Activated T-helper 2 cell treated with anti-CD3 and anti-CD28 coated beads, Interferon-gamma antibody, Interleukin-2, Interleukin-4, amounts not matched to agents 10 μg/mL and 5 μg/mL and 100 μg/mL, durations not matched to agents 14 hours and 24 hours and 36 hours (primary cell): ENCODE measurements at regions not wholly inside any gene's neighbourhood (a gene's known extent, or its start where the extent isn't known, plus 50 kb on each side); places are given as distances from the start of the nearest gene placed in this dataset.
A peak's percentile ranks its signal among the peaks of the same experiment; 100 is the strongest.

Experiments used
- DNase-seq: peaks from one replicate; pipeline ENCODE4 v3.0.0; 2021; ENCODE audit warnings: low spot score
- H3K27ac Mint-ChIP-seq: one replicate; pipeline ENCODE4 v1.8.0; 2021; ENCODE audit warnings: mixed read lengths
- H3K27me3 Mint-ChIP-seq: one replicate; pipeline ENCODE4 v1.8.0; 2021; ENCODE audit warnings: low read depth, mixed read lengths
- H3K36me3 Mint-ChIP-seq: one replicate; pipeline ENCODE4 v1.8.0; 2021; ENCODE audit warnings: low read depth, mixed read lengths
- H3K4me1 Mint-ChIP-seq: one replicate; pipeline ENCODE4 v1.8.0; 2021; ENCODE audit warnings: low read depth, mixed read lengths
- H3K4me3 Mint-ChIP-seq: one replicate; pipeline ENCODE4 v1.8.0; 2021; ENCODE audit warnings: low read depth, mild to moderate bottlenecking, moderate library complexity, mixed read lengths
- H3K9me3 Mint-ChIP-seq: one replicate; pipeline ENCODE4 v1.8.0; 2021; ENCODE audit warnings: mixed read lengths
- intact Hi-C: fragments of 100-400 bp; cut with micrococcal nuclease; formaldehyde crosslinking; loops from one replicate; pipeline ENCODE4 v1.15.1; 2023

- no peak for DNase-seq
- Mint-ChIP-seq H3K27ac (no peak overlapping the region), H3K36me3 (peaks cover 13% of the 10 kb centered on the region), H3K9me3 (peaks cover 15% of the 10 kb centered on the region), H3K4me3 (no peak overlapping the region), H3K27me3 (no peaks in the 10 kb centered on the region), H3K4me1 (peaks cover 16% of the 10 kb centered on the region)
- intact Hi-C loops: no loop called here
Observed at GRCh38 chr2:234341306-234341985, 155.4 kb downstream of the ARL4C start.

DNA sequence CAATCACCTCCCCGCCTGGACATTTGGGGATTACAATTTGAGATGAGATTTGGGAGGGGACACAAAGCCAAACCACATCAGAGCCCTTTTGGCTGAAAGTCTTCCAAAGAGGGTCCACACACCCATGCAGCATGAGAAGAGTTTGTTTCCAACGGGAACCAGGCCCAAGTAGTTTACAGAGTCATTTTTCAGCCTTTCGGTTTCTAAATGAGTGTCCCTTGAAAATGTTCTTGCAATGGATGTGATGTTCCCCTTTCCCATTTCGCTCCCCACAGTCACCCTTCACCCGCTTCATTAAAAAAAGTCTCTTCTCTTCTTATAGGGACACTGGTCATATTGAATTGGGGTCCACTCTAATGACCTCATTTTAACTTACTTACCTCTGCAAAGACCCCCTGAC, 157.4 kb downstream of the ARL4C start:
- Mint-ChIP-seq H3K9me3 (peaks cover 15% of the 10 kb centered on the region), H3K4me3 (no peak overlapping the region), H3K27me3 (no peaks in the 10 kb centered on the region), H3K36me3 (peaks cover 13% of the 10 kb centered on the region), H3K27ac (no peak overlapping the region), H3K4me1 (peaks cover 21% of the 10 kb centered on the region)
- intact Hi-C loops: no loop called here
- DNase-seq: no peak

DNA sequence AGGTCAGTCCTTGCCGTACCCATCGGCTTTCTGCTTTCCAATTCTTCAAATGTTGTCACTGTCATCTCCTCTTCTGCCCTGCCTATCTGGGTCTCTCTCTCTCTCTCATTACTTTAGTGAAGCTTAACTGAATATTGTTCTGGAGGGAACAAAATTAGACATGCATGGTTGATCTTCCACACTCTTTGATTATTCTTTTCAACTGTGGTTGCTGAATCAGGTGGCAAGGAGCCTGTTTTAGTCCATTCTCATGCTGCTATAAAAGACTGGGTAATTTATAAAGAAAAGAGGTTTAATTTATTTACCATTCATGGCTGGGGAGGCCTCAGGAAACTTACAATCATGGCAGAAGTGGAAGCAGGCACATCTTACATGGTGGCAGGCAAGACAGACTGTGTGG, 157.9 kb downstream of the ARL4C start:
- no peak for DNase-seq
- Mint-ChIP-seq H3K9me3 (peaks cover 15% of the 10 kb centered on the region), H3K27me3 (no peaks in the 10 kb centered on the region), H3K4me1 (peaks cover 20% of the 10 kb centered on the region), H3K36me3 (peaks cover 13% of the 10 kb centered on the region), H3K27ac (no peak overlapping the region), H3K4me3 (no peak overlapping the region)
- intact Hi-C loops: no loop called here

GRCh38 chr2:234335661-234336228, 161.1 kb downstream of the ARL4C start:
- Mint-ChIP-seq H3K36me3 (peaks cover 13% of the 10 kb centered on the region), H3K9me3 (peaks cover 15% of the 10 kb centered on the region), H3K4me1 (peaks cover 29% of the 10 kb centered on the region), H3K27ac (peak overlapping the region; percentile 40), H3K4me3 (peak overlapping the region; percentile 48), H3K27me3 (no peaks in the 10 kb centered on the region)
- intact Hi-C loops: no loop called here
- peak; percentile 35 for DNase-seq

GRCh38 chr2:234334756-234335155, 162.1 kb downstream of the ARL4C start:
- peaks cover 29% of the 10 kb centered on the region for H3K4me1 Mint-ChIP-seq
- no peak overlapping the region for H3K27ac Mint-ChIP-seq
- no peak overlapping the region for H3K4me3 Mint-ChIP-seq
- DNase-seq: no peak
- peaks cover 13% of the 10 kb centered on the region for H3K36me3 Mint-ChIP-seq
- intact Hi-C loops: no loop called here
- peaks cover 14% of the 10 kb centered on the region for H3K9me3 Mint-ChIP-seq
- no peaks in the 10 kb centered on the region for H3K27me3 Mint-ChIP-seq

DNA sequence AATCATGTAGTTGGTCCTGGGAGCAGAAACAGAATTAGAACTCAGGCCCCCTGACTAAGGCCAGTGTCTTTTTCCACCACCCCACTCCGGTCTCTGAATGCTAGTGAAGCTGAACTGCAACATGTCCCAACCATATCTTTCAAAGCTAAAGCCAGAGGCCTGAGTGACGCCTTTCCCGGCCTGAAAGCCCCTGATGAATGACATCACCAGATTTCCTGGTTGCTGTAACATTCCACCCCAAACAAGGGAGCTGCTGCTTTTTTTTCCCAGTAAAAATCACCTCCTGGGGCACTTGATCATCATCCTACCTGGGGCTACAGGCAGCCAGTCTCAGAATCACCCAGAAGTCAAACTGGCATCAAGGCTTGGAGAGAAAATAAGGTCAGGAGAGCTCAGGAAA, 162.7 kb downstream of the ARL4C start:
- DNase-seq: no peak
- H3K4me3 Mint-ChIP-seq: no peak overlapping the region
- peaks cover 32% of the 10 kb centered on the region for H3K4me1 Mint-ChIP-seq
- peaks cover 8% of the 10 kb centered on the region for H3K9me3 Mint-ChIP-seq
- no peaks in the 10 kb centered on the region for H3K27me3 Mint-ChIP-seq
- H3K27ac Mint-ChIP-seq: no peak overlapping the region
- H3K36me3 Mint-ChIP-seq: peaks cover 6% of the 10 kb centered on the region
- intact Hi-C loops: no loop called here

DNA sequence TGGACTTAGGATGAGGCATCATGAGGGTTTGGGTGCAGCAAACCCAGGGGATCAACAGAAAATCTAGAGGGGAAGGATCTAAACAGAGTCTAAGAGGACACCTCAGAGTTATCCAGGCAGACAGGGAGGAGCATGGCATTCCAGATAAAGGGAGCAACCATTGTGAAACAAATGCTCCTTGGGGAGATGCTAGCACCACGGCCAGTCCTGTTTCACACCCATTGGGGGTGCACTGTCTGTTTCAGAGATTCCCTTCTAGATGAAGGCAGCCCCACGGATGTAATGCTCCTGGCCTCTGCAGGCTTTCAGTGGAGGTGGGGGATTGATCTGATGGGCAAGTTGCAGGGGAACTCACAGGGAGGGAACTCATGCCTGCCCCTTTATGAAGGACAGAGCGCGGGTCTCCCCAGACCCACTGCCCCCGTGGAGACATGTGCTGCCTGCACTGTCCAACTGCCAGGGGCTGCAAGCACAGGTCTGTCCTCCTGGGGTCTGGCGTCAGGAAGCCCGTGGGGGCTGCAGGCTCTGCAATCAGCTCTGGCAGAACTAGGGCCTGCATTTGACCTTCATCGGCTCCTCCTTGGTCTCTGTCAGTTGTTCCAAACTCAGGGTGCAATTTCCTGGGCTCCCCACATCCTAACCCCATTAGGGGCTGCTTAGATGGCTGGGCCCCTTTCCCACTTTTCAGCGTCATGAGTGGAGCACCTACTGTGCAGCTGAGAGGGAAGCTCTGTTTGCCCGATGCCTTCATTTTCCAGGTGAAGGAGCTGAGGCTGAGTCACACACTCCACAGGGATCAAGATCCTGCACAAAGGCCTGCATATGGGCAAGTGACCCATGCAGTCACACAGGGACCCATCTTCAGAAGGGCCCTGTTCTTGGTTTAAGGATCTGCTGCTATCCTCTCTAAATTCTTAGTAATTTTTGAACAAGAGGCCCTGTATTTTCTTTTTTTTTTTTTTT, 163.4 kb downstream of the ARL4C start:
- Mint-ChIP-seq H3K4me1 (peaks cover 31% of the 10 kb centered on the region), H3K27ac (no peak overlapping the region), H3K36me3 (peaks cover 3% of the 10 kb centered on the region), H3K9me3 (peaks cover 3% of the 10 kb centered on the region), H3K4me3 (no peak overlapping the region), H3K27me3 (no peaks in the 10 kb centered on the region)
- no peak for DNase-seq
- intact Hi-C loops: no loop called here

DNA sequence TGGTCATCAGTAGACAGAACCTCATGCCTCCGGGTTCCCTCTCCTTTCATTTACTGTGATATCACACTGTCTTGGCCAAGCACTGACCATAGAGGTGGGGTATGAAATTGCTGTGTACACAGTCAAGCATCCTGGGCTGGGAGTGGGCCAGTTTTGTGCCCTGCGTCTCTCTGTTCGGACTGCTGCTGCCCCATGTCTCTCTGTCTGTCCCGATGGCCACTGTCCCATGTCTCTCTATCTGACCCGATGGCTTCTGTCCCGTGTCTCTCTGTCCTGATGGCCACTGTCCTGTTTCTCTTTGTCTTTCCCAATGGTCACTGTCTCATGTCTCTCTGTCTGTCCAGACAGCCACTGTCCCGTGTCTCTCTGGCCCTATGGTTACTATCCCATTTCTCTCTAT, 164.9 kb downstream of the ARL4C start:
- no peak for DNase-seq
- intact Hi-C loops: no loop called here
- H3K36me3 Mint-ChIP-seq: no peaks in the 10 kb centered on the region
- no peak overlapping the region for H3K27ac Mint-ChIP-seq
- H3K27me3 Mint-ChIP-seq: no peaks in the 10 kb centered on the region
- no peaks in the 10 kb centered on the region for H3K9me3 Mint-ChIP-seq
- peaks cover 31% of the 10 kb centered on the region for H3K4me1 Mint-ChIP-seq
- H3K4me3 Mint-ChIP-seq: no peak overlapping the region

- intact Hi-C loops: no loop called here
- Mint-ChIP-seq H3K27me3 (no peaks in the 10 kb centered on the region), H3K4me3 (no peak overlapping the region), H3K27ac (no peak overlapping the region), H3K9me3 (no peaks in the 10 kb centered on the region), H3K36me3 (no peaks in the 10 kb centered on the region), H3K4me1 (peaks cover 31% of the 10 kb centered on the region)
- no peak for DNase-seq
Observed at GRCh38 chr2:234331566-234331965, 165.3 kb downstream of the ARL4C start.

GRCh38 chr2:234330902-234331301, 166.0 kb downstream of the ARL4C start:
- no peaks in the 10 kb centered on the region for H3K27me3 Mint-ChIP-seq
- H3K4me3 Mint-ChIP-seq: no peak overlapping the region
- H3K27ac Mint-ChIP-seq: no peak overlapping the region
- DNase-seq: no peak
- peaks cover 27% of the 10 kb centered on the region for H3K4me1 Mint-ChIP-seq
- no peaks in the 10 kb centered on the region for H3K9me3 Mint-ChIP-seq
- no peaks in the 10 kb centered on the region for H3K36me3 Mint-ChIP-seq
- intact Hi-C loops: no loop called here

GRCh38 chr2:234329202-234329960, 167.5 kb downstream of the ARL4C start:
- no peak for DNase-seq
- no peaks in the 10 kb centered on the region for H3K9me3 Mint-ChIP-seq
- intact Hi-C loops: no loop called here
- H3K27me3 Mint-ChIP-seq: no peaks in the 10 kb centered on the region
- no peak overlapping the region for H3K4me3 Mint-ChIP-seq
- H3K27ac Mint-ChIP-seq: no peak overlapping the region
- peaks cover 24% of the 10 kb centered on the region for H3K4me1 Mint-ChIP-seq
- no peaks in the 10 kb centered on the region for H3K36me3 Mint-ChIP-seq

GRCh38 chr2:234328444-234328990, 168.4 kb downstream of the ARL4C start:
- peaks cover 27% of the 10 kb centered on the region for H3K4me1 Mint-ChIP-seq
- H3K27me3 Mint-ChIP-seq: no peaks in the 10 kb centered on the region
- DNase-seq: no peak
- no peak overlapping the region for H3K27ac Mint-ChIP-seq
- no peaks in the 10 kb centered on the region for H3K36me3 Mint-ChIP-seq
- no peak overlapping the region for H3K4me3 Mint-ChIP-seq
- no peaks in the 10 kb centered on the region for H3K9me3 Mint-ChIP-seq
- intact Hi-C loops: no loop called here
